H1 (cell line): ENCODE measurements at regions not wholly inside any gene's neighbourhood (a gene's known extent, or its start where the extent isn't known, plus 50 kb on each side); places are given as distances from the start of the nearest gene placed in this dataset.

Experiments used
- CTCF ChIA-PET: fragments of 300-600 bp; sonication (Branson Sonifier 250); formaldehyde crosslinking; loops from one replicate; lab custom pipeline; 2021; ENCODE audit not compliant: partially characterized antibody; lab: Charles Lee
- POLR2A ChIA-PET: fragments of 300-600 bp; sonication (Branson Sonifier 250); formaldehyde crosslinking; loops from one replicate; lab custom pipeline; 2021; ENCODE audit warnings: inconsistent platforms; ENCODE audit not compliant: partially characterized antibody; lab: Charles Lee
- DNase-seq, 2 experiments: peaks; one replicate each; pipeline versions ENCODE4 v3.0.0 to v3.0.0-alpha.2; 2010 to 2022; ENCODE audit warnings: low spot score in 2 of 2, low read depth in 1 of 2, mixed read lengths in 1 of 2
- FAIRE-seq: peaks from 2 replicates; lab custom pipeline; 2011; peaks lifted over from hg19 to GRCh38; lab: Jason Lieb, UNC
- H2AFZ ChIP-seq: 2 replicates; pipeline ENCODE4 v1.8.1; 2012; ENCODE audit warnings: low read length, inconsistent platforms
- H2AK5ac ChIP-seq: 2 replicates; pipeline ENCODE4 v1.6.1; 2013; ENCODE audit warnings: low read depth, low read length
- H2BK120ac ChIP-seq: replicated peaks from 2 replicates; pipeline ENCODE3; 2013; ENCODE audit warnings: low read depth, low read length, inconsistent platforms
- H2BK12ac ChIP-seq: 2 replicates; pipeline ENCODE4 v1.6.1; 2013; ENCODE audit warnings: low read depth, low read length
- H2BK15ac ChIP-seq: 2 replicates; pipeline ENCODE4 v1.6.1; 2013; ENCODE audit warnings: low read length
- H2BK20ac ChIP-seq: 2 replicates; pipeline ENCODE4 v1.6.1; 2013; ENCODE audit warnings: low read length
- H2BK5ac ChIP-seq: 2 replicates; pipeline ENCODE4 v1.6.1; 2013; ENCODE audit warnings: low read depth, low read length
- H3K14ac ChIP-seq: 2 replicates; pipeline ENCODE4 v1.6.1; 2013; ENCODE audit warnings: inconsistent platforms; ENCODE audit not compliant: insufficient read length
- H3K18ac ChIP-seq: 2 replicates; pipeline ENCODE4 v1.6.1; 2013; ENCODE audit warnings: low read length; ENCODE audit errors: extremely low read depth
- H3K23ac ChIP-seq: 2 replicates; pipeline ENCODE4 v1.6.1; 2013; ENCODE audit warnings: inconsistent platforms; ENCODE audit not compliant: insufficient read length
- H3K23me2 ChIP-seq: 2 replicates; pipeline ENCODE4 v1.6.1; 2013; ENCODE audit warnings: low read depth, low read length
- H3K27ac ChIP-seq: 2 replicates; pipeline ENCODE4 v1.6.1; 2011; ENCODE audit warnings: low read depth, low read length, inconsistent platforms
- H3K27me3 ChIP-seq, 4 experiments: replicated peaks in 1 of 4; 1 replicate in 1 of 4; 2 replicates in 3 of 4; pipeline versions ENCODE4 v1.6.1 to v1.8.1; 2011 to 2013; ENCODE audit warnings: low read length in 3 of 4, mild to moderate bottlenecking in 3 of 4, inconsistent platforms in 2 of 4, mixed read lengths in 2 of 4, moderate library complexity in 1 of 4; ENCODE audit not compliant: control insufficient read depth in 3 of 4, insufficient read depth in 3 of 4; ENCODE audit errors: extremely low read depth in 1 of 4
- H3K36me3 ChIP-seq, 4 experiments: 2 replicates each; pipeline versions ENCODE4 v1.6.1 to v1.8.1; 2011 to 2013; ENCODE audit warnings: mild to moderate bottlenecking in 4 of 4, low read length in 3 of 4, moderate library complexity in 2 of 4, control low read depth in 1 of 4, inconsistent platforms in 1 of 4; ENCODE audit not compliant: insufficient read depth in 4 of 4, control insufficient read depth in 2 of 4
- H3K4ac ChIP-seq: replicated peaks from 2 replicates; pipeline ENCODE3; 2013; ENCODE audit warnings: low read length, low read depth, mixed read lengths, inconsistent platforms; ENCODE audit not compliant: insufficient read length
- H3K4me1 ChIP-seq, 4 experiments: replicated peaks in 1 of 4; 1 replicate in 1 of 4; 2 replicates in 3 of 4; pipeline versions ENCODE4 v1.6.1 to v1.8.1; 2011 to 2013; ENCODE audit warnings: low read length in 3 of 4, inconsistent platforms in 2 of 4, mixed read lengths in 1 of 4; ENCODE audit not compliant: insufficient read depth in 4 of 4, control insufficient read depth in 3 of 4
- H3K4me2 ChIP-seq, 2 experiments: 2 replicates each; pipeline versions ENCODE4 v1.6.1 to v1.8.1; 2011 to 2013; ENCODE audit warnings: low read depth in 2 of 2, low read length in 2 of 2, control low read depth in 1 of 2, inconsistent platforms in 1 of 2, mild to moderate bottlenecking in 1 of 2; ENCODE audit not compliant: insufficient read depth in 1 of 2
- H3K4me3 ChIP-seq, 4 experiments: fragments of 200-600, 300-600 bp in 1 of 4; sonication (generic), shearing (Covaris generic), sonication (Bioruptor Twin) in 1 of 4; 2 replicates each; pipeline versions ENCODE4 v1.5.1 to v1.8.1; 2011 to 2016; ENCODE audit warnings: low read length in 4 of 4, low read depth in 3 of 4, control low read depth in 2 of 4, inconsistent platforms in 2 of 4, mild to moderate bottlenecking in 2 of 4, mixed read lengths in 1 of 4, moderate library complexity in 1 of 4; ENCODE audit not compliant: insufficient read depth in 2 of 4; ENCODE audit errors: extremely low read depth in 1 of 4
- H3K56ac ChIP-seq: replicated peaks from 2 replicates; pipeline ENCODE3; 2013; ENCODE audit warnings: low read depth, mild to moderate bottlenecking, mixed read lengths, low read length, inconsistent platforms; ENCODE audit not compliant: insufficient read length
- H3K79me1 ChIP-seq: 2 replicates; pipeline ENCODE4 v1.6.1; 2013; ENCODE audit warnings: low read depth, low read length, control low read depth
- H3K79me2 ChIP-seq, 2 experiments: 2 replicates each; pipeline versions ENCODE4 v1.6.1 to v1.8.1; 2012 to 2013; ENCODE audit warnings: low read length in 2 of 2, mild to moderate bottlenecking in 2 of 2, inconsistent platforms in 1 of 2; ENCODE audit not compliant: insufficient read depth in 2 of 2, control insufficient read depth in 1 of 2
- H3K9ac ChIP-seq, 4 experiments: replicated peaks in 1 of 4; 1 replicate in 1 of 4; 2 replicates in 3 of 4; pipeline versions ENCODE4 v1.6.1 to v1.8.1; 2011 to 2013; ENCODE audit warnings: low read depth in 3 of 4, low read length in 3 of 4, control low read depth in 2 of 4, mild to moderate bottlenecking in 2 of 4, moderate library complexity in 2 of 4, inconsistent platforms in 1 of 4; ENCODE audit errors: extremely low read depth in 1 of 4
- H3K9me3 ChIP-seq, 2 experiments: 2 replicates each; pipeline versions ENCODE4 v1.6.1 to v1.8.1; 2012 to 2013; ENCODE audit warnings: mild to moderate bottlenecking in 2 of 2, moderate library complexity in 2 of 2, control low read depth in 1 of 2, inconsistent platforms in 1 of 2, low read depth in 1 of 2, low read length in 1 of 2, mixed read lengths in 1 of 2; ENCODE audit not compliant: insufficient read depth in 2 of 2
- H4K20me1 ChIP-seq, 2 experiments: replicated peaks in 1 of 2; 2 replicates each; pipeline versions ENCODE3 to v1.8.1; 2011 to 2013; ENCODE audit warnings: inconsistent platforms in 2 of 2, low read length in 2 of 2, mild to moderate bottlenecking in 1 of 2; ENCODE audit not compliant: insufficient read depth in 2 of 2, control insufficient read depth in 1 of 2
- H4K5ac ChIP-seq: 2 replicates; pipeline ENCODE4 v1.6.1; 2013; ENCODE audit warnings: low read length, low read depth, mixed read lengths, inconsistent platforms; ENCODE audit not compliant: insufficient read length
- H4K8ac ChIP-seq: 2 replicates; pipeline ENCODE4 v1.8.0; 2013; ENCODE audit warnings: mild to moderate bottlenecking, moderate library complexity, low read length, inconsistent platforms; ENCODE audit not compliant: insufficient read depth; ENCODE audit errors: extremely low read depth
- H4K91ac ChIP-seq: replicated peaks from 2 replicates; pipeline ENCODE3; 2013; ENCODE audit warnings: low read length, mixed read lengths, inconsistent platforms; ENCODE audit not compliant: insufficient read length
- EP300 ChIP-seq, 2 experiments: IDR thresholded peaks; 1 replicate in 1 of 2; 2 replicates in 1 of 2; pipeline ENCODE4 v1.6.1; 2011 to 2012; ENCODE audit warnings: low read depth in 2 of 2, low read length in 2 of 2, mild to moderate bottlenecking in 2 of 2, borderline replicate concordance in 1 of 2, inconsistent platforms in 1 of 2, moderate library complexity in 1 of 2
- HDAC2 ChIP-seq, 2 experiments: fragments of 300-600 bp in 1 of 2; sonication (generic) in 1 of 2; IDR thresholded peaks; 2 replicates each; pipeline ENCODE4 v1.6.1; 2011 to 2012; ENCODE audit warnings: low read depth in 2 of 2, low read length in 2 of 2, mild to moderate bottlenecking in 2 of 2, moderate library complexity in 2 of 2, borderline replicate concordance in 1 of 2, inconsistent platforms in 1 of 2
- JUND ChIP-seq: IDR thresholded peaks from 2 replicates; pipeline ENCODE4 v1.6.1; 2011; ENCODE audit warnings: mild to moderate bottlenecking, improper control_type of control experiment, low read length
- PHF8 ChIP-seq: fragments of 200-600 bp; sonication (generic); conservative IDR thresholded peaks from 2 replicates; pipeline ENCODE4 v1.7.1; 2012; ENCODE audit warnings: low read depth, mild to moderate bottlenecking, inconsistent platforms, low read length, moderate library complexity
- POU5F1 ChIP-seq: IDR thresholded peaks from 2 replicates; pipeline ENCODE4 v1.6.1; 2011; ENCODE audit warnings: low read depth, mild to moderate bottlenecking, low read length, moderate library complexity
- RXRA ChIP-seq: IDR thresholded peaks from 2 replicates; pipeline ENCODE4 v1.6.1; 2011; ENCODE audit warnings: low read depth, mild to moderate bottlenecking, low read length, moderate library complexity; ENCODE audit not compliant: insufficient read depth
- SAP30 ChIP-seq: fragments of 300-600 bp; sonication (generic); IDR thresholded peaks from 2 replicates; pipeline ENCODE4 v1.7.1; 2012; ENCODE audit warnings: low read length, moderate library complexity, mild to moderate bottlenecking, inconsistent platforms; ENCODE audit not compliant: insufficient read depth, insufficient replicate concordance
- SIX5 ChIP-seq: IDR thresholded peaks from 2 replicates; pipeline ENCODE4 v1.6.1; 2011; ENCODE audit warnings: mild to moderate bottlenecking, low read depth, low read length
- SP1 ChIP-seq: IDR thresholded peaks from 2 replicates; pipeline ENCODE4 v1.6.1; 2011; ENCODE audit warnings: low read depth, low read length
- TAF1 ChIP-seq: IDR thresholded peaks from 2 replicates; pipeline ENCODE4 v1.6.1; 2011; ENCODE audit warnings: mild to moderate bottlenecking, low read depth, low read length
- TBP ChIP-seq: IDR thresholded peaks from 2 replicates; pipeline ENCODE4 v1.6.1; 2011; ENCODE audit warnings: low read depth, low read length, improper control_type of control experiment
- TCF12 ChIP-seq: IDR thresholded peaks from 2 replicates; pipeline ENCODE4 v1.6.1; 2011; ENCODE audit warnings: low read depth, mild to moderate bottlenecking, low read length
- WGBS, 2 experiments: shearing (Covaris generic) in 1 of 2; methylation state at CpG; one replicate each; pipeline versions ENCODE4 v1.1.6 to v1.1.7; 2013 to 2015; ENCODE audit warnings: low lambda C conversion rate in 2 of 2, mixed read lengths in 2 of 2, inconsistent platforms in 1 of 2, low coverage in 1 of 2, missing lambda C conversion rate in 1 of 2; ENCODE audit not compliant: insufficient replicate concordance in 2 of 2, insufficient coverage in 1 of 2, insufficient read length in 1 of 2; ENCODE audit errors: extremely low coverage in 1 of 2, missing lambda C conversion rate in 1 of 2; 5-methylcytosine and 5-hydroxymethylcytosine counted together
- TF ChIP-seq, protein P1 (sequence below), 3 experiments: IDR thresholded peaks; 1 replicate in 2 of 3; 2 replicates in 1 of 3; pipeline versions ENCODE4 v1.5.1 to v1.6.1; 2011; ENCODE audit warnings: low read length in 3 of 3, mild to moderate bottlenecking in 3 of 3, inconsistent platforms in 2 of 3, low read depth in 1 of 3, moderate library complexity in 1 of 3; ENCODE audit not compliant: insufficient read depth in 1 of 3; ENCODE audit errors: control extremely low read depth in 1 of 3

DNA sequence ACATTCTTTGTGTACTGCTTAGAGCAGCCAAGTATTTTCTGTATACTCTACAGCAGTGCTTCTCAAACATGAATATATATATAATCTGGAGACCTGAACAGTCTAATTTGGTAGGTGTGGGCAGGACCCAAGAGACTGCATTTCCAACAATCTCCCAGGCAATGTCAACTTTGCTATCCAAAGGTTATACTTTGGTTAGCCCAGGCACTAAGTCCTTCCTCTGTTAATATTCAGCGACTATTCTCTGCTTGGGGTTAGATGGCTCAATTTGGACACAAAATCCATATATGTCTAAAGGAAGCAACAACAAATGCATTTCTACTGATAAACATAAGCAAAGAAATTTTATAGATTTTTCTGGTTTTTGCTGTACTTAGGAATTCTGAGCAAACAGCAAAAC, 480.0 kb upstream of the RPS6KA3 start:
- CTCF ChIA-PET, result no interaction called here
- Histone ChIP-seq H3K4me3 (no peak overlapping the region), H3K4me2 (no peak overlapping the region), H3K23ac (no peak overlapping the region), H3K23me2 (no peaks in the 10 kb centered on the region), H3K36me3 (no peaks in the 10 kb centered on the region), H2AK5ac (no peak overlapping the region), H3K4me1 (no peaks in the 10 kb centered on the region), H3K4ac (no peak overlapping the region), H3K18ac (no peak overlapping the region), H2BK120ac (no peak overlapping the region), H2BK15ac (no peak overlapping the region), H3K56ac (no peak overlapping the region), H3K9ac (no peak overlapping the region), H2BK20ac (no peak overlapping the region), H3K9me3 (no peaks in the 10 kb centered on the region), H4K91ac (no peak overlapping the region), H2BK5ac (no peak overlapping the region), H4K8ac (no peak overlapping the region), H3K14ac (no peak overlapping the region), H3K27ac (no peak overlapping the region), H2BK12ac (no peak overlapping the region), H3K27me3 (no peaks in the 10 kb centered on the region), H4K5ac (no peak overlapping the region), H3K79me2 (no peaks in the 10 kb centered on the region), H2AFZ (no peak overlapping the region), H4K20me1 (no peaks in the 10 kb centered on the region), H3K79me1 (no peaks in the 10 kb centered on the region)
- DNase-seq, result no peak
- 100% methylated on average over 1 of the region's 1 CpG; no CpG with 5 or more reads in 1 of the 2 experiments for WGBS, 2 experiments
- FAIRE-seq, result no peak
- POLR2A ChIA-PET, result no interaction called here
- TF ChIP-seq TBP (no peak), JUND (no peak), SAP30 (no peak), PHF8 (no peak), TCF12 (no peak), TAF1 (no peak), POU5F1 (no peak), RXRA (no peak), HDAC2 (IDR thresholded peaks at IDR 0.05; ENCODE audit: borderline replicate concordance in 1 of 2, low read depth in 2 of 2, low read length in 2 of 2) (no peak), EP300 (IDR thresholded peaks at IDR 0.05; ENCODE audit: borderline replicate concordance in 1 of 2, low read depth in 2 of 2, low read length in 2 of 2) (no peak), SP1 (no peak), SIX5 (no peak)
- TF ChIP-seq, protein P1, sequence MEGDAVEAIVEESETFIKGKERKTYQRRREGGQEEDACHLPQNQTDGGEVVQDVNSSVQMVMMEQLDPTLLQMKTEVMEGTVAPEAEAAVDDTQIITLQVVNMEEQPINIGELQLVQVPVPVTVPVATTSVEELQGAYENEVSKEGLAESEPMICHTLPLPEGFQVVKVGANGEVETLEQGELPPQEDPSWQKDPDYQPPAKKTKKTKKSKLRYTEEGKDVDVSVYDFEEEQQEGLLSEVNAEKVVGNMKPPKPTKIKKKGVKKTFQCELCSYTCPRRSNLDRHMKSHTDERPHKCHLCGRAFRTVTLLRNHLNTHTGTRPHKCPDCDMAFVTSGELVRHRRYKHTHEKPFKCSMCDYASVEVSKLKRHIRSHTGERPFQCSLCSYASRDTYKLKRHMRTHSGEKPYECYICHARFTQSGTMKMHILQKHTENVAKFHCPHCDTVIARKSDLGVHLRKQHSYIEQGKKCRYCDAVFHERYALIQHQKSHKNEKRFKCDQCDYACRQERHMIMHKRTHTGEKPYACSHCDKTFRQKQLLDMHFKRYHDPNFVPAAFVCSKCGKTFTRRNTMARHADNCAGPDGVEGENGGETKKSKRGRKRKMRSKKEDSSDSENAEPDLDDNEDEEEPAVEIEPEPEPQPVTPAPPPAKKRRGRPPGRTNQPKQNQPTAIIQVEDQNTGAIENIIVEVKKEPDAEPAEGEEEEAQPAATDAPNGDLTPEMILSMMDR (IDR thresholded peaks at IDR 0.05; ENCODE audit: control extremely low read depth in 1 of 3, insufficient read depth in 1 of 3, low read depth in 1 of 3, low read length in 3 of 3), result no peak
